HG03521 (cell line): ENCODE measurements at regions not wholly inside any gene's neighbourhood (a gene's known extent, or its start where the extent isn't known, plus 50 kb on each side); places are given as distances from the start of the nearest gene placed in this dataset.
A peak's percentile ranks its signal among the peaks of the same experiment; 100 is the strongest.
"Not testable (repeated sequence)": the region's sequence is repeated elsewhere in the genome, so short reads cannot be mapped to it uniquely, and the experiment has no call there.

ENCODE experiments used
- ATAC-seq: cut with Tn5 transposase; IDR thresholded peaks from one replicate; pipeline ENCODE4 v1.9.1; 2021; ENCODE audit warnings: mild to moderate bottlenecking, moderate library complexity; ENCODE audit not compliant: unreplicated experiment

DNA sequence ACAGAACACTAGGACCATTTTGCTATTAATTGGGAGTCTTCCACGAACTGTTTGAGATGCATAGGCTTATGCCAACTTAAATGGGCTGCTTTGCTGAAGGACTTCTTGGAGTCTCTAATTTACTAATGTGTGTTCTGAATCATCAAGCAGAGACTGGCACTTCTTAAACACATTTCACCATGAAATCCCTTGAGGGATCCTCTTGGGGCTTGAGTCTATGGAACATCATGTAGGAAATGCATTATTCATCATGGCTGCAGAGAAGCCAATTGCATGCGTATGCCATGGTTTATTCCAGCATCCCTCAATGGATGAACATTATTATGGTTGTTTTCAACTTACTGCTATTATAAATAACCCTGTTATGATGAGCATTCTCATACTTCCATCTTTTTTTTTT lies 73.4 kb downstream of the FGD2 start:
- ATAC-seq: no peak

DNA sequence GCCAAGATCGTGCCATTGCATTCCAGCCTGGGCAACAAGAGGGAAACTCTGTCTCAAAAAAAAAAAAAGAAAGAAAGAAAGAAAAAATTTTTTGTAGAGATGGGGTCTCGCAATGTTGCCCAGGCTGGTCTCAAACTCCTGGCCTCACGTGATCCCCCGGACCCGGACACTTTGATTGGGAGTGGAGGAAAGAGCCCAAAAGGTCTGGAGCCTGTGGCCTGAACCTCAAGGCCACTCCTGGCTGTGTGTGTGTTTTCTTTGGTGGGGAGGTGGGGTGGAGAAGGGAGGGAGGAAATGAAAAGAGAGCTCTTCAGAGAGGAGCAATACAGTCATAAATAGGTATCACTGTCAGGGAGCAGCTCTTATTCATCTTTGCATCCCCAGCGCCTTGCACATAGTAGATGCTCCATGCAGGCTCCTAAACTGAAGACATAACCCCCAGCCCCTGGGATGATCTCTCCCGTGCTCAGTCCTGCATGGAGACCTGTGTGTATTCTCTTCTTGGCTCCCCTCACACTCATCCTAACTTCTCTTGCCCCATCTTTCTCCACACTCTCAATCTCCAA lies 75.7 kb downstream of the FGD2 start:
- ATAC-seq: no peak

DNA sequence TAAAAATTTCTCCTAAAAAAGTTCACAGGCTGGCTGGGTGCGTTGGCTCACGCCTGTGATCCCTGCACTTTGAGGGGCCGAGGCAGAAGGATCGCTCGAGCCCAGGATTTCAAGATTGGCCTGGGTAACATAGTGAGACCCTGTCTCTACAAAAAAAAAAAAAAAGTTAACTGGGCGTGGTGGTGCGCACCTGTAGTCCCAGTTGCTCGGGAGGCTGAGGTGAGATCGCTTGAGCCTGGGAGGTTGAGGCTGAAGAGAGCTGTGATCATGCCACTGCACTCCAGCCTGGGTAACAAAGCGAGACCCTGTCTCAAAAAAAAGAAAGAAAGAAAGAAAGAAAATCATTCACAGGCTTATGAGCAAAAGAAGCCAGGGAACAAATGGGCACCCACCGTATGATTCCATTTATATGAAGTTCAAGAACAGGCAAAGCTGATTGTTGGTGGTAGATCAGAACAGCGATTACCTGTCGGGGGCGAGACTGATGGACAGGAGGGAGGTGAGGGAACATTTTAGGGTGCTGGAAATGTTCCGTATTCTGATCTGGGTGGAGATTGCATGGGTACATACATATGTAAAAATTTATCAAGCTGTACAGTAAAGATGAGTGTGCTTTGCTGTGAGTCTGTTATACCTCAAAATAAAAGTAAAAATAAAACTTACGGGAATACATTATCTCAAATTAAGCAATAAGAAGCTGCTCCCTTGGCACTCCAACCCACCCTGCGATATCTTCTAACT lies 77.1 kb downstream of the FGD2 start:
- ATAC-seq: no peak

DNA sequence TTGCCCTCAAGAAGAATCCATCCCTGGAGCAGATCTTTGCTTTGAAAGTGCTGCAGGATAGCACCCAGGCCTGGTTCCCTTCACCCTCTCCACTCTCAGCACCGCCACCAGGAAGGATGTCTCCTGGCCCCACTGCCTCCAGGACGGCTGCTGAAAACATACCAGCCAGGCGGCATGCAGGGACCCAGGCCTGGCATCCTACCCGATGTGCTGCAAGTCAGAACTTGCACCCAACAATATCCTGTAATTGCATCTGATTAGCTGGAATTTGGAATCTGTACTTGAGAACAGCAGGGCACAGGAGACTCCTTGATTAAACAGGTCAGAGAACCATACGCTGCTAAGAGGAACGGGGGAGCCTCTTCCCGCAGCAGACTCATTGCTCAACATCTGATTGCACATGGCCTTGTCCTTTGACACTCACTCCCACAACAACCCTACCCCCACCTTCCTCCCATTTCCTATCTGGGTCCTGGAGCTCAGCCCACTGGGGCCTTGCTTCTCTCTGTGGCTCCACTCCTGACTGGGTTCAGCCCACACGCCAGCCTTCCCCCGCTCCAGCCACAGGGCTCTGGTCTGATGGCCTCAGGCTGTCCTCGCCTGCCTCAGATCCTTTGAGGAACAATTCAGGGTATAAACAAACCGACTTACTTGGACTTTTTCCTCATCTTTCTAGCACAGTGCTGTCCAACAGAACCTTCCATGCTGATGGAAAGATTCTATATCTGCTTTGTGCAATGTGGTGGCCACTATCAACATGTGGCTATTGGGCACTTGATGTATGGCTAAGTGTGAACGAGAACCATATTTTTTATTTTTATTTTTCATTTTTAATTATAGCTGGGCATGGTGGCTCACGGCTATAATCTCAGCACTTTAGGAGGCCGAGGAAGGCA lies 78.0 kb downstream of the FGD2 start:
- ATAC-seq: no peak

DNA sequence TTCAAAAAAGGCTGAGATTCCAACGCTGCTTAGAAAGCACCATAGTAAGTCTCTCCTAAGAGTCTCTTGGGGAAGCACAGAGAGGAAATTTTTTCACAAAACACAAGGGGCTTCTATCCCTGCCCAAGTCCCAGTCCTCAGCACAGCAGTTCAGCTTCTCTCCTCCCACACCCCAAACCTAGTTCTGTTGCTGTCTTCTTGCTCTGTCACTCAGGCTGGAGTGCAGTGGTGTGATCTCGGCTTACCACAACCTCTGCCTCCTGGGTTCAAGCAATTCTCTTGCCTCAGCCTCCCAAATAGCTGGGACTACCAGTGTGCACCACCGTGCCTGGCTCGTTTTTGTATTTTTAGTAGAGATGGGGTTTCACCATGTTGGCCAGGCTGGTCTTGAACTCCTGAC lies 79.2 kb downstream of the FGD2 start:
- not testable (repeated sequence) for ATAC-seq

DNA sequence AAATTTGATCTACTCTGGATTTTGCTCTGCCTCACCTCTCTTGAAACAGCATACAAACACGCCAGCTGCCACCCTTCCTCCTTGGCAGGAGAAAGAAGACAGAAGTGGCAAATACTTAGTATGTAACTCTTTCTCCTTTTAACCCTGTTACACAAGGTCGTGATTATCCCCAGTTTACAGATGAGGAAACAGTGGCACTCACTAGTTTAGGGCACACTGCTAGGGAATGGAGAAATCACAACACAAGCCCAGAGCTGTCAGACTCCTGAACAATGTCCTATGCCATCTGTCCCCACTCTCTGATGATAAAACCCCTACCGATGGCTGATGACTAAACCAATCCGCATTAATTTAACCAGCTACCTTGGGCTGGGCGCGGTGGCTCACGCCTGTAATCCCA lies 79.7 kb downstream of the FGD2 start:
- no peak for ATAC-seq

DNA sequence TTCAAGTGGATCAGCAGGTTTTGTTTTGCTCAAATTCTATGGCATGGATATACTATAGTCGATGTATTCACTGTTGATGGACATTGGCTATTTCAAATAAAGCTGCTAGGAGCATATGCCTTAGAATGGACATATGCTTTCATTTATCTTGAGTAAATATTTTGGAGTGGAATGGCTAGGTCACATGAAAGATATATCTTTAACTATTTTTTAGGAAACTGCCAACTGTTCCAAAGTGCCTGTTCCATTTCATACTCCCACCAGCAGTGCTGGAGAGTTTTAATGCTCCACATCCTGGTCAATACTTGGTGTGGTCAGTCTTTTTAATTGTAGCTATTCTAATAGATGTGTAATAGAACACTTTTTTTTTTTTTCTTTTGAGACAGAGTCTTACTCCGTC lies 81.1 kb upstream of the PIM1 start:
- no peak for ATAC-seq

DNA sequence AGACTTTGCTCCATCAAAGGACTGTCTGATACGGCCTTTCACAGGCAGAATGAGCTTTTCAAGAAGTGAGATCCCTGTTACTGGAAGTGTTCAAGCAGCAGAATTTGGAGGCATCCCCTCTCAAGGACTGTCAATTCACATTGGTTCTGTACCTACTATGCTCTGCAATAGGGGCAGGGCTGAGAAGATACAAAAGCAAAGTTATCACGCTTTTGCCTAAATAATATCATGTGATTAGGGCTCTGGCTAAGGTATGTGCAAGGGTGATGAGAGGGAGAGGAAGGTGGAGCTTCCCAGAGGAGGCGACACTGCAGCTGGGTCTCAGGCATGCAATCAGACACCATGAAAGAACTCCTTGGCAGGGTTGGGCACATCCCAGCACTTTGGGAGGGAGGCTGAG lies 80.2 kb upstream of the PIM1 start:
- ATAC-seq: no peak

DNA sequence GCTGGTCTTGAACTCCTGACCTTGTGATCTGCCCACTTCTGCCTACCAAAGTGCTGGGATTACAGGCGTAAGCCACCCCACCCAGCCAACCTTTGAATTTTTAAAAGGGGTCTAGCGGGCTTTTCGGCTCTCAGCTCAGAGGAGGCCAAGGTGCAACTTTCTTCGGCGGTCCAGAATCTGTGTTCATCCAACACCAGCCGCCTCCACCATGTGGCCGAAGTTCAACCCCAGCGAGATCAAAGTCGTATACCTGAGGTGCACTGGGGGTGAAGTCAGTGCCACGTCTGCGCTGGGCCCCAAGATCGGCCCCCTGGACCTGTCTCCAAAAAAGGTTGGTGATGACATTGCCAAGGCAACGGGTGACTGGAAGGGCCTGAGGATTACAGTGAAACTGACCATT lies 78.8 kb upstream of the PIM1 start:
- ATAC-seq: not testable (repeated sequence)

DNA sequence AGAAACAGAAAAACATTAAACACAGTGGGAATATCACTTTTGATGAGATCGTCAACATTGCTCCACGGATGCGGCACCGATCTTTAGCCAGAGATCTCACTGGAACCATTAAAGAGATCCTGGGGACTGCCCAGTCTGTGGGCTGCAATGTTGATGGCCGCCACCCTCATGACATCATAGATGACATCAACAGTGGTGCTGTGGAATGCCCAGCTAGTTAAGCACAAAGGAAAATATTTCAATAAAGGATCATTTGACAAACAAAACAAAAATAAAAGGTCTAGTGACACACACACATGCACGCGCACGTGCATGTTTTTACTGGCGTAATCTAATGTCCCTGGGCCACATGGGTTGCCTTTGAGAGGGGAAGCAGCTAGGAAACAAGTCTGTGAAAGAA lies 78.4 kb upstream of the PIM1 start:
- not testable (repeated sequence) for ATAC-seq

DNA sequence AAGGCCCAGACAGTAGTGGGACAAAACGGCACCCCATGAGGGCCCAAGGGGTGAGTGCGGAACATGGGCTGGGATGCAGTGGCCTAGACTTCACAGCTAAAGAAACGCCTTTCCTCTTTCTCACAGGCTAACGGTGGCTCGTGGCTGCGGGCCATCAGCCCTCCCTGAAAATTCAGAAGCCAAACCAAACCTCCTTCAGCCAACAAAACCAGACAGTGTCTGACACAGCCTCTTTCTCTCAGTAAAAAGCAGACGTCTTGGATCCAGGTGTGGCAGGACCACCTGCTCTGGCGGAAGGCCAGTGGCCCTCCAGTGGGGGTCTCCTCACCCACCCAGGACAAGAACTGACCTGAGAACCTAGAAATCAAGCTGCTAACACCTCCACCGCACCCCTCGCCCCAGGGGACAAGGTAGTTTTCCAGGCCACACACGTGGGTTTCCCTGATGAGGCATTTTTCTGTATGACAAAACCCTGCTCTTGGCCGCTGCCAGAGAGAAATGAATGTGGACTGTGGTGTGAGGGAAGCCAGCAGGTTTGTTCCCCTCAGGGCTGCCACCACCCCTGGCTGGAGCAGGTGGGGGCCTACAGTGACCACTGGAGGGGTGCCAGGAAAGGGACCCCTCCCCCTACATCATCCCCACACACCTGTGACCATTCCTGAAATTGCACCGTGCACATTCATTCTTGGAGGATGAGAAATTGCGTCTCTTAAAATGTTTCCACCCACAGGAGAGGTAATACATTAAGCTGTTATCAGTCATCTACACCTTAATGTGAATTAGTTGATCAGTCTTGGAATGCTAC lies 76.8 kb upstream of the PIM1 start:
- no peak for ATAC-seq

DNA sequence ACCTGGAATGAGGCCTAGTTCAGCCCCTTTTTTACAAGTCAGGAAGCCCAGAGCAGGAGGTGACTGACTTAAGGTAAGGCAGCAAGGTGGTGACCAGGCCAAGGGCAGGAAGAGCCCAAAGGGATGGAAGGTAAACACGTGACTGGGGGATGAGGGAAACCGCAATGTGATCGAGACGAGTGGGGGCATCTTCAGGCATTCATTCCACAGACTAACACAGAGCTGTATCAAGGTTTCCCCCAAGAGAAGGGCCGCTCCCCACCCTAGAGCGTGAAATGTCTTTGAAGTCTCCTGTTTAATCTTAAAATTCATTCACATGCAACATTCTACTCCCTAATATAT lies 76.3 kb upstream of the PIM1 start:
- ATAC-seq: no peak

DNA sequence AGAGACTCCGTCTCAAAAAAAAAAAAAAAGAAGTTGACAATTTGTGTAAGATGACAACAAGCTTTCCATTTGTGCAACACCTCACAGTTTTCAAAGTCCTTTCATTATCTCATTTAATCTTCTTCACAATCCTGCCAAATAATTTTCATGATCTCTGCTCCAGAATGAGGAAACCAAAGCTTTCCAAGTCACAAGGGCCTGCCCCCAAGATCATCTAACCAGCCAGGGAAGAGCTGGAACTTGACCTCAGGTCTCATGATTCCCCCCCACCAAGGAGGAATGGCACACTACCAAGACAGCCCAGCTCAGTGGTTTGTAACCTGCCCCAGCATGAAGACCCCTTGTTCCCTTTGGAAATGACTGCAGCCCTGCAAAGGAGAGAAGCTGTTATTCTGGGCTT lies 74.0 kb upstream of the PIM1 start:
- ATAC-seq: no peak

DNA sequence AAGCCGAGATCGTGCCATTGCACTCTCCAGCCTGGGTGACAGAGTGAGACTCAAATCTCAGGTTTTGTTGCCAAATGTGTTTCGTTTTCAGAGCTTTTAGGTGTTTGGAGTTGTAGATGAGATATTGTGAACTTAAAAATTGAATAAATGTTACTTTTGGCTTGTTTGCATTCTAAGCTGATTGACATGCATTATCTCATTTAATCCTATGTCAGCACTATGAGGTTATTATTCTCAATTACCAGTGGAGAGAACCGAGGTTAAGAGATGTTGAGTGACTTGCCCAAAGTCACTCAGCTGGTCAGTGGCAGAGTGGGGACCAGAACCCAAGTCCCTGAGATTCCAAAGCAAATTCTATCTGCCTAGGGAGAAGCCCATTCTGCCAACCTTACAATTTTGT lies 72.6 kb upstream of the PIM1 start:
- no peak for ATAC-seq

DNA sequence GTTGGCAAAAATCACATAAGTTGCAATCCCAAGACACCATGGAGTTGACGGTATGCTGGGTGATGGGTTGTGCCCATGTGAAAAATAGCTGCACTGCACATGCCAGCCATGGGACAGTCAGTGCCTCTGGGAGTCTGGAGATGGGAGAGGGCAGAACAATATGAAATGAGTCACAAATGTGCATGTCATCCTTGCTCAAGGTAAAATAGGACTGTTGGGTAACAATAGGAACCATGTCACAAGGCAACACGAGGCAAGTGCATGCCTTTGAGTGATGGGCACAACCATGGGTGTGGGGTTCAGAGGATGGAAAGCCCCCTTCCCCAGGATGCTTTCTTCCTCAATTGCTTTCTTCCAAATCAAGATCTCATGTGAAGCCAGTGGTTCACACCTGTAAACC lies 70.5 kb upstream of the PIM1 start:
- no peak for ATAC-seq

DNA sequence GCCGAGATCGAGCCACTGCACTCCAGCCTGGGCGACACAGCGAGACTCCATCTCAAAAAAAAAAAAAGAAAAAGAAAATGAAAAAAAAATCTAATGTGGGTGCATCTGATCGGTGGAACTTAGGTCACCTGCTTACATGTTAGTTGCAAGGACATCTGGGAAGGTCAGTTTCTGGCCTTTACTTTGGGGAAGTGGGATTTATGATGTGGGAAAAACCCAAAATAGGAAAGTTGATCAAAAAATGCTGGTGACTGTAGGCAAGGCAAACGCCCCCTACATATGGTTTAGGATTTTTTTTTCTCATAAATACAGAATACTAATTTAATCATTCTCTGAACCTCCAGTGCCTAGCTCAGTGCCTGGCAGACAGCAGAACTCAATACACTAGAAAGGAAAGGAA lies 69.2 kb upstream of the PIM1 start:
- no peak for ATAC-seq

DNA sequence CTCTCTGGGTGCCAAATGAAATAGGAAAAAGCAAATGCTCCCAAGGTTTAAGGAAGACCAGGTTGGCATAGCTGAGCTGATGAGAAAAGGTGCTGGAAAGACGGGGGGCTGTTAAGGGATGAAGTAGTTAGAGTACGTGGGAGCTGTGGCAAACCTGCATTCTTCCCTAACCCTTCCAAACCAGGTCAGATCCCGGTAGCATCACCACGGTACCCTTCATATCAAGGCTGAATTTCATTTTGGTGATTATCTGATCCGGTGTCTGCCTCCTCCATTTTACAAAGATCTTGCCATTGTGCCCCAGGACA lies 68.0 kb upstream of the PIM1 start:
- ATAC-seq: no peak

DNA sequence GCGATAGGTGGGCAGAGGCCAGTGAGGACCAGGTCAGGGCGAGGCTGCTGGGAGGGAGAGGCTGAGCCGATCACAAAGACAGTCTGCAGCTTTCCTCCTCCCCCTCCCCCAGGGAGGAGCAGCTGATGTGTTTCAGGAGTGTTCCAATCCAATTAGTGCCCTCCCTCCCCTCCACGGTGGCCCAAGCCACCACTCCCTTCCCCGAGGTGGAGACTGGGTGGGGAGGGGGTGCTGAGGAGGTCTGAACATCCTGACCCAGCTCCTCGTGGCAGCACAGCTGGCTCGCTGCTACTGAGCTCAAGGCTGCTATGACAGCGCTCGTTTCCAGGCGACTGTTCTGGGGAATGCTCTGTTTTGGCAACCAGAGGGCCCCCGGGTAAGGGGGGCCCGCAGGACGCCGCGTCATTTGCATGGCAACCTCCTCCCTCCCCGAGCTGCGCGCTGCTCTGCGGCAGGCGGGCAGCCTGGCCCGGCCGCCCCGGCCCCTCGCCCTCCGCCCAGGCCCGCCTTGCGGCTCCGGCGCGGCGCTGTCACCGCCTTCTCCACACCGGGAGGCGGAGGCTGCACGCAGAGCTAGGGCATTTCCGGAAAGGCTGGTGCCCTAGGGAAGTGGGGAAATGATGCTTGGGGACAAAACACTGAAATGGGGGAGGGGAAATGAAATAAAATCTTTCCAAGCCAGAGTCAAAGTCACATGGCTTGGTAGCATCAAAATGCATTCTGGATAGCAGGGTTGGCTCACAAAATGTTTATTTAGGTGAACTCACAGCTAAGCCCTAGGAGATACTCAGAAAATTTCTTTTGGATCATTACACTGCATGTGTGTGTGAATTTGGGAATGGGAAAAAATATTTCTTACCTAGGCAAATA lies 67.4 kb upstream of the PIM1 start:
- ATAC-seq: peak; percentile 67

DNA sequence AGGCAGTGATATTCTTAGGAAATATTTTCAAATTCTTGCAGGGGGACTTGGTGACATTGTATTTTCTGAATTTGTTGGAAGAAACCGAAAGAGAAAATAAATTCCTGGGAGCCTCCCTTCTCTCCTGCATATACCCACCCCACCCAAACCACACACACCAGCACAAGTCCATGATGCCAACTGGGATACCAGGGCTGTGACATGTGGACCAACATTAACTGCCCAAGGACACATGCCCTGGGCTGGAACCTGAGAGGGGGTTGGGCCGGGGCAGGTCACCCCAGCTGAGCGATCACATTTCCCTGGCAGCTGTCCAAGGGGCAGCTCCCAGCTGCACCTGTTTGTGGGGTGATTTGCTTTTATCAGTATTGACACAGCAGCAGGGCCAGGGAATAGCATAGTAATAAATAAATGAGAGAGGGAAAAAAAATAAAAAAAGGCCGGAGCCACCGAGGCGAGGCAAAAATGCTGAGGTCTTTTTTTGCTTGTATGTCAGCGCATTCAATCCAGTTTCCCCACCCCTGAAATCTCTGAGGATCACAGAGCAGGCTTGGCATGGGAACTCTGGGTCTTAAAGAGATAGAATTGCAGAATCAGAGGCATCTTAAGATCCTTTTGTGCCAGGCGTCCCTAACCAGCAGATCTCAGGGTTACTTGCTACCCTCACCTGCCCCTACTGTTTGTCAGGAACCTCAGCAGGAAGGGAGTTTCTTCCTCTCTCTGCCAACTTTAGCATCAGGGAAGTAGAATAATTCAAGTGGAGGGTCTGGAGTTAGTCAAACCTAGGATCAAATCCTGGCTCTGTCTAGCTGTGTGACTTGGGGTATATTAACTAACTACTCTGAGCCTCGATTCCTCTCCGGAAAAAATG lies 66.5 kb upstream of the PIM1 start:
- ATAC-seq: no peak

DNA sequence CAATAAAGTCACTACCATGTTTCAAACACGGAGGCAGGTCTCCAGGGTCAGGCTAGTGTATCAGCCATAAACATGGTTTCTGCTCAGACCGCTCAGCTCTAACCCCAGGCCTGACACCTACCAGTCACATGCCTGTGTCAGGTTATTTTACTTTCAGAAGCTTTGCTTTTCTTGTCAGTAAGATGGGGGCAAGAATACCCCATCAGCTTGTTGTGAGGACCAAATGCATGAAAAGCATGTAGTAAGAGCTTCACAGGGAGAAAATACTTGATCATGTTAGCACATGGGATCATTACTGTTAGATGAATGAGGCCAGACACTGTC lies 65.2 kb upstream of the PIM1 start:
- no peak for ATAC-seq
